ENCODE measurements at regions not wholly inside any gene's neighbourhood (a gene's known extent, or its start where the extent isn't known, plus 50 kb on each side); places are given as distances from the start of the nearest gene placed in this dataset.
"Not testable (repeated sequence)": the region's sequence is repeated elsewhere in the genome, so short reads cannot be mapped to it uniquely, and the experiment has no call there.

GRCh38 chrX:83588409-83588808, 80.3 kb downstream of the POU3F4 start:
- no peak for DNase-seq (ENCODE audit: low spot score)

GRCh38 chrX:83593634-83594294, 85.7 kb downstream of the POU3F4 start:
- DNase-seq (ENCODE audit: low spot score): no peak

- DNase-seq (ENCODE audit: low spot score): no peak
Measured at GRCh38 chrX:83630662-83631061, 122.6 kb downstream of the POU3F4 start.

- not testable (repeated sequence) for DNase-seq (ENCODE audit: low spot score)
Measured at GRCh38 chrX:83649706-83650105, 141.6 kb downstream of the POU3F4 start.

- DNase-seq (ENCODE audit: low spot score): peak; percentile 8
Measured at GRCh38 chrX:83658731-83659130, 150.6 kb downstream of the POU3F4 start.

Measured in activated CD4-positive, alpha-beta T cell treated with anti-CD3 and anti-CD28 coated beads, Interleukin-2, Interleukin-4, amounts not matched to agents 100 ng/mL and 50 ng/mL, durations not matched to agents 16 hours and 8 hours (primary cell).